ENCODE measurements at regions not wholly inside any gene's neighbourhood (a gene's known extent, or its start where the extent isn't known, plus 50 kb on each side); places are given as distances from the start of the nearest gene placed in this dataset.
"Not testable (repeated sequence)": the region's sequence is repeated elsewhere in the genome, so short reads cannot be mapped to it uniquely, and the experiment has no call there.

DNA sequence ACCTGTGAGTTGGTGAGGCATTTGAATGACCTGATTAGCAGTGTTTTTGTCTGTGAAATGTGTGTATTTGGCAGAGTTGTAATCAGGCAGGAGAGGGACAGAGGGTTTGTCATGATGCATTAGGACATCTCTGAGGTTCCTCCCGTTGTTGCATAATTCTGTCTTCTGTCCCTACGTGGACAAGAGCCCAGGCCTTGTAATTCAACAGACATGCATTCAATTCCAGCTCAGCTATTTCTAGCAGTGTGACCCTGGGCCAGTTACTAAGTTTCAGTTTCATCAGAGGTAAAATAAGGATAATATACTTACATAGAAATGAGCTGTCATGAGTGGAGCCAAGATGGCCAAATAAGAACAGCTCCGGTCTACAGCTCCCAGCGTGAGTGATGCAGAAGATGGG is 208.6 kb downstream of the SLC38A4 start:
- no peak for DNase-seq

DNA sequence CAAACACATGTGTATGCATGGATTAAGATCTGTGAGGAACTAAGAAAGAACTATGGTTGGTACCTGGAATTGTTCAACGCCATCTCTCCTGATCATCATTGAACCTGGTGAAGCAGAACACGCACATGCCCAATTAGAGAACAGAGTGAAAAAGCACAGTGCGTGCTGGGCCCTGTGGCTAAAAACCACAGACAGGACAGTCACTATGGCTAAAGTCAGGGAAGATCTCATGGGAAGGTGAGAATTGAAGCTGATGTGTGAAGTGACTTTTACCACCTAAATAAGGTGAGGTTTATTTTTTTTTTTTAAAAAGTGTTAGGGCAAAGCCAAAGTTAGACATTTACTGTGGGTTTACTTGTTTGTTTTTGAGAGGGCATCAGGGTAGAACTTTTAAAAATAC is 215.0 kb downstream of the SLC38A4 start:
- no peak for DNase-seq

- no peak for DNase-seq
These were observed 216.1 kb downstream of the SLC38A4 start for GRCh38 chr12:46609674-46610073.

DNA sequence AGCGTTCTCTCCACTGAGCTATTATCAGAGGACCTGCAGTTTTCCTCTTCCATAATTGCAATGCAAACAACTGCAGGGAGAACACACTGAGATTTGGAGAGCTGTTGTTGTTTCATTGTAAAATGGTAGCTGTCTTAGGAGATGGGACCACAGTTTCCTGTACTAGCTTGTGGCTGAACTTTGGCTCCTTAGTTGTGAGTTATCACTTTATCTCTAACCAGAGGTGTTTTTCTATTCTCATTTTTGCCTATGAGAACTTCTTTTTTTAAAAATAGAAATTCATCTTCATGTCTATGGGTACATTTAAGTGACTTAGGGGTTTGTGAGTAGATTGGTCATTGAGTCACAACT is 216.5 kb downstream of the SLC38A4 start:
- no peak for DNase-seq

GRCh38 chr12:46608431-46609272 is 217.1 kb downstream of the SLC38A4 start:
- DNase-seq, result no peak

DNA sequence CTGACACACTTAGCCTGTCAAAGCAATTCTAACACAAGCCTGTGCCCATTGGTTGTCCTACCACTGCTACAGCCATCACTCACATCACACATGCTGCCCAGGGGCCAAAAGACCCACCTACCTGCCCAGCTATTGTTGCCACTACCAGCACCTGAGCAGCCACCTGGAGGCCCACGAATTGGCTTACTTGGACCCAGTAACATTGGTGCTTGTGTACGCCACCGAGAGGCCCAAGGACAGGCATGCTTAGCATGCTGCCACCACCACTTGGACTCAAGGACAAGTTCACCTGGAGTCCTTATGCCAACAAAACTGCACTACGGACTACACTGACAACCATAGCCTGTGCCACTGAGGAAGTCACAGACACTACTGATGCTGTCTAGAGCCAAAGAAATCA is 221.1 kb downstream of the SLC38A4 start:
- DNase-seq, result no peak

GRCh38 chr12:46603776-46604456 is 221.9 kb downstream of the SLC38A4 start:
- no peak for DNase-seq

DNA sequence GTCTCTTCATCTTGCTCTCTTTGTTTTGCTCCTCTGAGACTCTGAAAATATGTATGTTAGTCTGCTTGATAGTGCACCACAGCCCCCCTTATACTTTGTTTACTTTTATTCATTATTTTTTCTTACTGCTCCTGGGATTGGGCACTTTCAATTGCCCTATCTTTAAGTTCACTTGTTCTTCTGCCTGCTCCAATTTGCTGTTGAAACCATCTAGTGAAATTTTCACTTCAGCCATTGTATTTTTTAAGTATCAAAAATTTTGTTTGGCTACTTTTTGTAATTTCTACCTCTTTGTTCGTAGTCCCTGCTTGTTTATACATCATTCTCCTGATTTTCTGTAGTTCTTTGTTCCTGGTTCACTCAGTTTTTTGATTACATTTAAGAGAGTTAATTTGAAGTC is 223.3 kb downstream of the SLC38A4 start:
- DNase-seq, result no peak

DNA sequence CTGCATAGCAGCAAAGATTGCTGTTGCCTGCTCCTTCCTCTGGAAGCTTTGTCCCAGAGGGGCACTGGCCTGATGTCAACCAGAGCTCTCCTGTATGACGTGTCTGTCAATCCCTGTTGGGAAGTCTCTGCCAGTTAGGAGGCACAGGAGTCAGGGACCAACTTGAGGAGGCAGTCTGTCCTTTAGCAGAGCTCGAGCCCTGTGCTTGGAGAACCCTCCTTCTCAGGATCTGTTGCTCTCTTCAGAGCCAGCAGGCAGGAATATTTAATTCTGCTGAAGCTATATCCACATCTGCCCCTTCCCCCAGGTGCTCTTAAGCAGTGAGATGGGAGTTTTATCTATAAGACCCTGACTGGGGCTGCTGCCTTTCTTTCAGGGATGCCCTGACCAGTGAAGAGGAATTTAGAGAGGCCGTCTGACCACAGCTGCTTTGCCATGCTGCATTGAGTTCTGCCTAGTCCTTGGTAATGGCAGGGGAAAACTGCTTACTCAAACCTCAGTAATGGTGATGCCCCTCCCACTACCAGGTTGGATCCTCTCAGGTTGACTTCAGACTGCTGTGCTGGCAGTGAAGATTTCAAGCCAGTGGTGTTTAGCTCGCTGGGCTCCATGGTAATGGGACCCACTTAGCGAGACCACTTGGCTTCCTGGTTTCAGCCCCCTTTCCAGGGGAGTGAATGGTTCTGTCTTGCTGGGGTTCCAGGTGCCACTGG is 218.6 kb upstream of the SLC38A2 start:
- no peak for DNase-seq

DNA sequence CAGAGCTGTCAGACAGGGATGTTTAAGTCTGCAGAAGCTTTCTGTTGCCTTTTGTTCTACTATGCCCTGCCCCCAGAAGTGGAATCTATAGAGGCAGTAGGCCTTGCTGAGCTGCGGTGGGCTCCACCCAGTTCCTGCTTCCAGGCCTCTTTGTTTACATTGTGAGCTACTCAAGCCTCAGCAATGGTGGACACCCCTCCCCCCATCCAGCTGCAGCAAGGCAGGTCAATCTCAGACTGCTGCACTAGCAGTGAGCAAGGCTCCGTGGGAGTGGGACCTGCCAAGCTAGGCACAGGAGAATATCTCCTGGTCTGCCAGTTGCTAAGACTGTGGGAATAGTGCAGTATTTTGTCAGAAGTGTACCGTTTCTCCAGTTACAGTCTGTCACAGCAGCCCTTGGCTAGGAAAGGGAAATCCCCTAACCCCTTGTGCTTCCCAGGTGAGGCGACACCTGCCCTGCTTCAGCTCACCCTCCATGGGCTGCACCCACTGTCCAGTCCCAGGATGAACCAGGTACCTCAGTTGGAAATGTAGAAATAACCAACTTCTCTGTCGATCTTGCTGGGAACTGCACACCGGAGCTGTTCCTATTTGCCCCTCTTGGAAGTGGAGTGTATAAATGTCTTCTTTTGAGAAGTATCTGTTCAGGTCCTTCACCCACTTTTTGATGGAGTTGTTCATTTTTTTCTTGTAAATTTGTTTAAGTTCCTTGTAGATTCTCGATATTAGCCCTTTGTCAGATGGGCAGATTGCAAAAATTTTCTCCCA is 213.5 kb upstream of the SLC38A2 start:
- DNase-seq, result peak; percentile 17

DNA sequence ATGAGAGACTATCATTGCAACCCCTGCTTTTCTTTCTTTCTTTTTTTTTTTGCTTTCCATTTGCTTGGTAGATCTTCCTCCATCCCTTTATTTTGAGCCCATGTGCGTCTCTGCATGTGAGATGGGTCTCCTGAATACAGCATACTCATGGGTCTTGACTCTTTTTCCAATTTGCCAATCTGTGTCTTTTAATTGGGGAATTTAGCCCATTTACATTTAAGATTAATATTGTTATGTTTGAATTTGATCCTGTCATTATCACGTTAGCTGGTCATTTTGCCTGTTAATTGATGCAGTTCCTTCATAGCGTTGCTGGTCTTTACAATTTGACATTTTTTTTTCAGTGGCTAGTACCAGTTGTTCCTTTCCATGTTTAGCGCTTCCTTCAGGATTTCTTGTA is 211.5 kb upstream of the SLC38A2 start:
- not testable (repeated sequence) for DNase-seq

DNA sequence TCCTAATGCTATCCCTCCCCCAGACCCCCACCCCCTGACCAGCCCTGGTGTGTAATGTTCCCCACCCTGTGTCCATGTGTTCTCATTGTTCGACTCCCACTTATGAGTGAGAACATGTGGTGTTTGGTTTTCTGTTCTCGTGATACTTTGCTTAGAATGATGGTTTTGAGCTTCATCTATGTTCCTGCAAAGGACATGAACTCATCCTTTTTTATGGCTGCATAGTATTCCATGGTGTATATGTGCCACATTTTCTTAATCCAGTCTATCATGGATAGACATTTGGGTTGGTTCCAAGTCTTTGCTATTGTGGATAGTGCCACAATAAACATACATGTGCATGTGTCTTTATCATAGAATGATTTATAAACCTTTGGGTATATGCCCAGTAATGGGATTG is 209.4 kb upstream of the SLC38A2 start:
- DNase-seq, result not testable (repeated sequence)

GRCh38 chr12:46580445-46580844 is 207.9 kb upstream of the SLC38A2 start:
- no peak for DNase-seq

GRCh38 chr12:46579474-46579873 is 206.9 kb upstream of the SLC38A2 start:
- no peak for DNase-seq

- no peak for DNase-seq
These were observed 205.8 kb upstream of the SLC38A2 start for GRCh38 chr12:46578190-46578982.

GRCh38 chr12:46577063-46577776 is 204.6 kb upstream of the SLC38A2 start:
- no peak for DNase-seq

- DNase-seq, result no peak
These were observed 202.3 kb upstream of the SLC38A2 start for GRCh38 chr12:46574847-46575246.

DNA sequence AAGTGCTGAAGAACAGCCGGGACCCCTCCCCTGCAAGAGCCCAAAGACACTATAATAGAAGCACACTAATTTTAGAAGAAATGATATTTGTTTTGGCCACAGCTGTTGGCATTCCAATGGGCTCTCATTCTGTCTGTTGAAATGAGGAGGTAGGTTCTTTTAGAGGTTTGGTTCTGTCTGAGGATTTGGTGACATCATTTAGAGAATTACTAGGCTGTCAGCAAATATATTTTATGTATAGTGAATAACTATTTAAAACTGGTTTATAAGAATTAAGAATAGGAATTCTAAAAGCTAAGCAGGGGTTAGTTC is 200.7 kb upstream of the SLC38A2 start:
- no peak for DNase-seq

DNA sequence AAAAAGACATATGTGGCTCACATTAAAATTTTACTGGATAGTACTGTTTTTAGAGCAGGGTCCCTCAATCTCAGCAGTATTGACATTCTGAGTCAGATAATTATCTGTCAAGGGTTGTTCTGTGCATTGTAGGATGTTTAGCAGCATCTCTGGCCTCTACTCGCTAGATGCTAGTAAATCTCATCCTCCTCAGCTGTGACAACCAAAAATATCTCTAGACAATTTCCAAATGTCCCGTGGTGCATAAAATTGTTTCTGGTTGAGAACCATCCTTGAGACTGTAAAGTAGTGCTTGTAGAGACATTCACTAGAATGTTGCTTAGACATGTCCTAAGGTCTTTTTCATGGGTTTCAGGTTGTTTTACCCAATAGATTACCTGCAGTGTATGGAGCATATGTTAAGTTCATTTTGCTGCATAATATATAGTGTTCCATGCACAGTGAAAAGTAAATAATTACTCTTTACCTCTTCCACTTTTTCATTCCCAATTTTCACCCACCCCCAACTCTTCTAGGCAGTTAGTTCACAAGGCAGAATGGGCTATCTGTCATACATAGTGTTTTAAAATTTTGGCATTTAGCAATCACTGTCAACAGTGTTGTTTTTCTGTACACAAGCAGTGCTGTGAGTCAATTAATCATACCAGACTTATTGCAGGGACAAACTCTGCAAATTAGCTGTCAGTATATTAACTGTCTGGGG is 200.2 kb upstream of the SLC38A2 start:
- no peak for DNase-seq

- DNase-seq, result no peak
These were observed 199.0 kb upstream of the SLC38A2 start for GRCh38 chr12:46571608-46572007.

DNA sequence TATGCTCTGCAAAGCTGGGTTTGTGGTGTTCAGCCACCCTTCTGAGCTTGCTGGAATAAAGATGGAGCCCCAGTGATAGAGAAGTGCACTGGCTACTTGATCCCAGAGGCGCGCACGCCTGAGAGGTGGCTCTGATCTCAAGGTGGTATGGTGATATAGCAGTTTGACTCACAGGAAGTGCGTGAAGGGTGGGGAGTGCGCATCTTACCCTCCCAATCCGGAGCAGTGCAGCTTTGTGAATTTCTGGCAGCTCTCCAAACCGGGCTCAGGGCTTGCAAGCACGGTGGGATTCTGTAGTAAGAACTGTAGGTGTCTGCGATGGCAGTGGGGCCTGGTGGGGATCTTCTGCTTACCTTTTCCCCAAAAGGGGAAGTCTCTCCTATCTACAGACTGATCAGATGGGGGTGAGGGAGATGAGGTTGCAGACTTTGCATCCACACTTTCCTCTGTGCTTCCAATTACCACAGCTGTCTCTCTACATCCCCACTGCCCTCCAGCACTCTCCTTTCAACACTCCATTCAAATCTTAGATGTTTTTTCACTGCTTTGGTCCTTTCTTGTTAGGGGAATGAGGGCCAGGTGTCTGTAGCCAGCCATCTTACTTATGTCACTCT is 197.4 kb upstream of the SLC38A2 start:
- DNase-seq, result no peak

Measured in activated naive CD4-positive, alpha-beta T cell treated with Interleukin-2 at 50 U/mL for 16 hours (primary cell).